ENCODE measurements at regions not wholly inside any gene's neighbourhood (a gene's known extent, or its start where the extent isn't known, plus 50 kb on each side); places are given as distances from the start of the nearest gene placed in this dataset.
"Not testable (repeated sequence)": the region's sequence is repeated elsewhere in the genome, so short reads cannot be mapped to it uniquely, and the experiment has no call there.

DNA sequence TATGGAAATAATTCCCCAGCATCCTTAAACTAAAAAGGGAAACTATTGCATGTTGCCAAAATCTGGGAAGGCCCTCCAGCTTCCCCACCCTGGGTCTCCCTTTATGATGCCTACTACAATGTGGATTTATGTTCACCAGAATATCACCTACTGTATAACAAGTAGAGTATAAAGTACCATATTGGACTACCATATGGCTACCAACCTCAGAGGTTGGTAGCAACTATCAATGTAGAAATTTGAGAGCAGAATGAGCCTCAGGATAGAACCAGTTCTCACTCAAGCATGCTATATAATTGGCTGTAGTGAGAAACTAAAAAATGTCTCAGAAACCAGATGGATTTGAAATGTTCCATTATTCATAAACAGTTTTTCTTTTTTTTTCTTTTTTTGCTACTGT is 918.4 kb downstream of the MCTP2 start:
- Histone ChIP-seq H3K27me3 (no peaks in the 10 kb centered on the region), H3K4me3 (no peak overlapping the region), H3K9me3 (no peaks in the 10 kb centered on the region), H3K4me1 (no peaks in the 10 kb centered on the region), H3K27ac (no peak overlapping the region), H3K36me3 (no peaks in the 10 kb centered on the region)
- DNase-seq (no peak), ATAC-seq (no peak)
- intact Hi-C loops (cut with DNase I), result no loop called here
- TF ChIP-seq, protein P1, sequence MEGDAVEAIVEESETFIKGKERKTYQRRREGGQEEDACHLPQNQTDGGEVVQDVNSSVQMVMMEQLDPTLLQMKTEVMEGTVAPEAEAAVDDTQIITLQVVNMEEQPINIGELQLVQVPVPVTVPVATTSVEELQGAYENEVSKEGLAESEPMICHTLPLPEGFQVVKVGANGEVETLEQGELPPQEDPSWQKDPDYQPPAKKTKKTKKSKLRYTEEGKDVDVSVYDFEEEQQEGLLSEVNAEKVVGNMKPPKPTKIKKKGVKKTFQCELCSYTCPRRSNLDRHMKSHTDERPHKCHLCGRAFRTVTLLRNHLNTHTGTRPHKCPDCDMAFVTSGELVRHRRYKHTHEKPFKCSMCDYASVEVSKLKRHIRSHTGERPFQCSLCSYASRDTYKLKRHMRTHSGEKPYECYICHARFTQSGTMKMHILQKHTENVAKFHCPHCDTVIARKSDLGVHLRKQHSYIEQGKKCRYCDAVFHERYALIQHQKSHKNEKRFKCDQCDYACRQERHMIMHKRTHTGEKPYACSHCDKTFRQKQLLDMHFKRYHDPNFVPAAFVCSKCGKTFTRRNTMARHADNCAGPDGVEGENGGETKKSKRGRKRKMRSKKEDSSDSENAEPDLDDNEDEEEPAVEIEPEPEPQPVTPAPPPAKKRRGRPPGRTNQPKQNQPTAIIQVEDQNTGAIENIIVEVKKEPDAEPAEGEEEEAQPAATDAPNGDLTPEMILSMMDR (IDR thresholded peaks at IDR 0.05), result no peak

DNA sequence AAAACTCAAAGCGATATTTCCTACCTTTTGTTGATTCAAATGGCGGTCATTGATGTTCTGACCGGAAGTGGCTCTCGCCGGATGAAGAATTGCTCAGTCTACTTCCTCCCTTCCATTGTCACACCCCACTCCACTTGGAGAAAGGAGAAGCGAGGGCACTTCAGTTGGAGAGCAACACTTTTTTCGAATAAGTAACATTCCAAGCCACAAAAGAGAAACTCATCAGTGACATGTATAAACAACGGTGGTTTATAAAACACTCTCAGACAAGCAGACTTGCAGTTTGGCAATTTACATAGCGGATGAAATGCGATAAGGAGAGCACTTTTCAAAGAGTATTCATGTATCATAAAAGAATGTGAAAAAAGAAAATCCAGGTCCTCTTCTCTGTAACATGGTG is 919.1 kb downstream of the MCTP2 start:
- H3K4me1 ChIP-seq, result no peaks in the 10 kb centered on the region
- no peaks in the 10 kb centered on the region for H3K36me3 ChIP-seq
- H3K27ac ChIP-seq, result no peak overlapping the region
- no peak overlapping the region for H3K4me3 ChIP-seq
- intact Hi-C loops (cut with DNase I), result no loop called here
- ATAC-seq, result no peak
- H3K9me3 ChIP-seq, result no peaks in the 10 kb centered on the region
- TF ChIP-seq, protein P1 (IDR thresholded peaks at IDR 0.05), result no peak
- no peaks in the 10 kb centered on the region for H3K27me3 ChIP-seq
- no peak for DNase-seq

DNA sequence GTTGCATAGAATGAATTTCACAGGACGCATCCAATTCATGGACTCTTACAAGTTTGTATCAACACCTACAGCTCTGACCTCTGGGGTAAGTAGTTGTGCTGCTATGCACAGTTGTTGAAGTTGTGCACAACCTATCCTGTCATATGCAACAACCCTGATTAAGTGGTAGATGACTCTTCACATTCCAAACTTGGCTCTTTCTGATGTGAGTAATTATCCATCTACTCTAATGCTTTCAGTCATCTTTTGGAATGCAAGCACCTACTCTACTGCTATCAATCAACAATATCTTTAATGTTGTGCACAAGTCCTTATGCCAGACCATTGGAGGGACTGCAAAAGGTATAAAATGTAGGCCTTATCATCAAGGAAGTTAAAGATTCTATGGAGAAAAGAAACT is 921.4 kb downstream of the MCTP2 start:
- H3K27me3 ChIP-seq, result no peaks in the 10 kb centered on the region
- intact Hi-C loops (cut with DNase I), result no loop called here
- no peaks in the 10 kb centered on the region for H3K4me1 ChIP-seq
- H3K27ac ChIP-seq, result no peak overlapping the region
- no peak for DNase-seq
- TF ChIP-seq, protein P1 (IDR thresholded peaks at IDR 0.05), result no peak
- H3K4me3 ChIP-seq, result no peak overlapping the region
- ATAC-seq, result no peak
- H3K36me3 ChIP-seq, result no peaks in the 10 kb centered on the region
- H3K9me3 ChIP-seq, result no peaks in the 10 kb centered on the region

DNA sequence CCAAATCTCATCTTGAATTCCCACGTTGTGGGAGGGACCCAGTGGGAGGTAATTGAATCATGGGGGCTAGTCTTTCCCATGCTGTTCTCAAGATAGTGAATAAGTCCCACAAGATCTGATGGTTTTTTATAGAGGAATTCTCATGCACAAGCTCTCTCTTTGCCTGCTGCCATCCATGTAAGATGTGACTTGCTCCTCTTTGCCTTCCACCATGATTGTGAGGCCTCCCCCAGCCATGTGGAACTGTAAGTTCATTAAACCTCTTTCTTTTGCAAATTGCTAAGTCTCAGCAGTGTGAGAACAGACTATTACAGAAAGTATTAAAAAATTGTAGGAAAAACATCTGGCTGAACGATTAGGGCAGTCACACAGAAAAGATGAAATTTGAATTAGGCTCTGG is 921.8 kb downstream of the MCTP2 start:
- H3K27me3 ChIP-seq, ATAC-seq: not testable (repeated sequence)

DNA sequence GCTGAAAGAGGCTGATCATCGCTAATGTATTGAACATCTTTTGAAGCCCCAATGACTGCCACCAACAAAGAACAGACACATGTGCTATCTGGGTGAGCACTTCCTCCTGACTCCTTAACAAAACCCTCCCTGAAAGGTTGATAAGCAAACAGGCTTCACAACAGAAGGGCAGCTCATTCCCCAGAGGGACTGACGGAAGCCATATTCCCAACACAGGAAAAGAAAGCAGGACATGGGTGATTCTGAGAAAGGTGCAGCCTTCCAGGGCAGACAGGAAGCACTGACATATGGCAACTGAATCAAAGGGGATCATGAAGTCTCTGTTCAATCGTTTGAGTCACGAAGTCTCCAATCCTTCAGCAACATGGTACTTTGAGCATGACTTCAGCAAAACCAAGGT is 929.0 kb downstream of the MCTP2 start:
- no peak for ATAC-seq
- no peaks in the 10 kb centered on the region for H3K9me3 ChIP-seq
- no peaks in the 10 kb centered on the region for H3K36me3 ChIP-seq
- intact Hi-C loops (cut with DNase I), result no loop called here
- no peak overlapping the region for H3K27ac ChIP-seq
- H3K4me1 ChIP-seq, result no peaks in the 10 kb centered on the region
- no peaks in the 10 kb centered on the region for H3K27me3 ChIP-seq
- TF ChIP-seq, protein P1 (IDR thresholded peaks at IDR 0.05), result no peak
- no peak for DNase-seq
- H3K4me3 ChIP-seq, result no peak overlapping the region

More for the DNA sequence above, 921.8 kb downstream of the MCTP2 start:
- DNase-seq; H3K9me3 ChIP-seq; H3K4me1 ChIP-seq; H3K4me3 ChIP-seq; H3K27ac ChIP-seq; H3K36me3 ChIP-seq; intact Hi-C loops (cut with DNase I): not testable (repeated sequence)

DNA sequence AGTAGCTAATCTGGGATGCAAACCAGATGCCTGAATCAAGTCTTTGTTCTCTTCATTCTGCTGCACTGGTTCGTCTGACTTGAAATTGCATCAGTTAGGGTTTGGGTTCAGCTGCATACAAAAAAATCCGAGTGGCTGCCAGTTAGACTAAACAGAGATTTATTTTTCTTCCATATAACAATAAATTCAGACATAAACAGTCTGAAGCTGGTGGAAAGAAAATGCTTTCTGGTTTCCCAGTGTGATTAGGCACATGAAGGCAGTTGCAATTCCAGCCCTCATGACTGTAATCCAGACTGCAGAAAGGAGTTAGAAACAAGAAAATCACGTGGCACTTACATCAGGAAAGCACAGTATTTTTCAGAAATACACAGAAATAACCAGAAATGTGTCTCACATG is 930.7 kb downstream of the MCTP2 start:
- no peak overlapping the region for H3K4me3 ChIP-seq
- DNase-seq, result no peak
- H3K9me3 ChIP-seq, result no peaks in the 10 kb centered on the region
- H3K27me3 ChIP-seq, result no peaks in the 10 kb centered on the region
- no peaks in the 10 kb centered on the region for H3K4me1 ChIP-seq
- no peak overlapping the region for H3K27ac ChIP-seq
- TF ChIP-seq, protein P1 (IDR thresholded peaks at IDR 0.05), result no peak
- no peaks in the 10 kb centered on the region for H3K36me3 ChIP-seq
- no peak for ATAC-seq
- intact Hi-C loops (cut with DNase I), result no loop called here
